ENCODE measurements at regions not wholly inside any gene's neighbourhood (a gene's known extent, or its start where the extent isn't known, plus 50 kb on each side); places are given as distances from the start of the nearest gene placed in this dataset.
"Not testable (repeated sequence)": the region's sequence is repeated elsewhere in the genome, so short reads cannot be mapped to it uniquely, and the experiment has no call there.

- not testable (repeated sequence) for H3K9me3 ChIP-seq (ENCODE audit: control insufficient read depth in 2 of 2, insufficient read depth in 1 of 2, low read depth in 1 of 2, low read length in 1 of 2); H3K27ac ChIP-seq (ENCODE audit: low read depth in 2 of 2, low read length in 1 of 2); H3K36me3 ChIP-seq (ENCODE audit: control insufficient read depth in 2 of 2, insufficient read depth in 2 of 2, low read length in 1 of 2); H3K4me1 ChIP-seq (ENCODE audit: control insufficient read depth in 2 of 2, insufficient read depth in 2 of 2, low read length in 1 of 2); H3K4me3 ChIP-seq (ENCODE audit: low read depth in 1 of 2, low read length in 2 of 2); H3K27me3 ChIP-seq (ENCODE audit: control insufficient read depth in 1 of 2, insufficient read depth in 2 of 2, low read length in 2 of 2)
These were observed 585.8 kb upstream of the ARID1B start for GRCh38 chr6:156191390-156191789.

DNA sequence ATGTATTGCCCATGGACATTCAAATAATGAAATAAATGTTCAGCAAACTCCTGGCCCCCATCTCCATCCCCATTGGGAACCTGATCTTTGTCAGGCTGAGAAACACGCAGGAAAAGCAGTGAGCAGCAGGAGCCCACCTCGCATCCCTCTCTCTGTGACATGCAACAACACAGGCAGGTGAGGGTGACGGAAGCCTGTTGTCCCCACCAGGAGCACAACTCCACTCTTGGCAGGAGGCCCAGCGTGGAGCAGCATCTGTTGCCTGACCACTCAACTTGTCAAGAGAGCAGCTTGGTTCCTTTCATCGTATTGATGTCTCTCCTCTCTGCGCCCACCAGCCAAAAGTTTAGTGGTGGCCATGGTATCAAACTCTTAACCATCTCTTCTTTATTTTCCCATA is 586.9 kb upstream of the ARID1B start:
- no peak overlapping the region for H3K27ac ChIP-seq (ENCODE audit: low read depth in 2 of 2, low read length in 1 of 2)
- WGBS, 2 donors = 82 to 90% methylated on average over 6 of the region's 6 CpGs
- H3K4me1 ChIP-seq (ENCODE audit: control insufficient read depth in 2 of 2, insufficient read depth in 2 of 2, low read length in 1 of 2) = no peaks in the 10 kb centered on the region
- H3K4me3 ChIP-seq (ENCODE audit: low read depth in 1 of 2, low read length in 2 of 2) = no peak overlapping the region
- H3K9me3 ChIP-seq (ENCODE audit: control insufficient read depth in 2 of 2, insufficient read depth in 1 of 2, low read depth in 1 of 2, low read length in 1 of 2) = no peaks in the 10 kb centered on the region
- no peaks in the 10 kb centered on the region for H3K27me3 ChIP-seq (ENCODE audit: control insufficient read depth in 1 of 2, insufficient read depth in 2 of 2, low read length in 2 of 2)
- H3K36me3 ChIP-seq (ENCODE audit: control insufficient read depth in 2 of 2, insufficient read depth in 2 of 2, low read length in 1 of 2) = no peaks in the 10 kb centered on the region

DNA sequence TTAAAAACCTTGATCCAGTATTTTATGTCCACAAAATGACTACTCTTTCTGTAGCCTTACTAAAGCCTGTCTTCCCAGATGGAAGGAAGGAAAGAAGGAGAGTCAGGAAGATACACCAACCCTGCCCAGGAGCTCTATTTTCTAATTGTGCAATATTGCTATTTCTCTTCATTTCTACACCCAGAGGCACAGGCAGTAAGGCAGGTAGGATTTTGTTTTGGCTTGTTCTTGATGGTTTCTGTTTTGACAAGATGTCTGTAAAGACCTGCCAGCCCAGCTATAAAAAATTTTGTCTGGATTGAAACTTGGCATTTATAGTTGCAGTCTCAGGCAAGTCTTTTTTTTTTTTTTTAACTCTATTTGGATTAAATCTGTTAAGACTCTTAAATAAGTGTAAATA is 587.5 kb upstream of the ARID1B start:
- Histone ChIP-seq H3K27ac (ENCODE audit: low read depth in 2 of 2, low read length in 1 of 2) (no peak overlapping the region), H3K36me3 (ENCODE audit: control insufficient read depth in 2 of 2, insufficient read depth in 2 of 2, low read length in 1 of 2) (no peaks in the 10 kb centered on the region), H3K4me1 (ENCODE audit: control insufficient read depth in 2 of 2, insufficient read depth in 2 of 2, low read length in 1 of 2) (no peaks in the 10 kb centered on the region), H3K27me3 (ENCODE audit: control insufficient read depth in 1 of 2, insufficient read depth in 2 of 2, low read length in 2 of 2) (no peaks in the 10 kb centered on the region), H3K4me3 (ENCODE audit: low read depth in 1 of 2, low read length in 2 of 2) (no peak overlapping the region), H3K9me3 (ENCODE audit: control insufficient read depth in 2 of 2, insufficient read depth in 1 of 2, low read depth in 1 of 2, low read length in 1 of 2) (no peaks in the 10 kb centered on the region)

- 61 to 71% methylated on average over 2 of the region's 2 CpGs for WGBS, 2 donors
- H3K36me3 ChIP-seq (ENCODE audit: control insufficient read depth in 2 of 2, insufficient read depth in 2 of 2, low read length in 1 of 2) = no peaks in the 10 kb centered on the region
- H3K27me3 ChIP-seq (ENCODE audit: control insufficient read depth in 1 of 2, insufficient read depth in 2 of 2, low read length in 2 of 2) = no peaks in the 10 kb centered on the region
These were observed 588.0 kb upstream of the ARID1B start for GRCh38 chr6:156189195-156189594.

GRCh38 chr6:156185113-156185512 is 592.1 kb upstream of the ARID1B start:
- H3K4me1 ChIP-seq (ENCODE audit: control insufficient read depth in 2 of 2, insufficient read depth in 2 of 2, low read length in 1 of 2) = no peaks in the 10 kb centered on the region
- no peak overlapping the region for H3K27ac ChIP-seq (ENCODE audit: low read depth in 2 of 2, low read length in 1 of 2)
- WGBS, 2 donors = 52 to 62% methylated on average over 3 of the region's 3 CpGs
- no peaks in the 10 kb centered on the region for H3K27me3 ChIP-seq (ENCODE audit: control insufficient read depth in 1 of 2, insufficient read depth in 2 of 2, low read length in 2 of 2)
- H3K36me3 ChIP-seq (ENCODE audit: control insufficient read depth in 2 of 2, insufficient read depth in 2 of 2, low read length in 1 of 2) = no peaks in the 10 kb centered on the region
- H3K9me3 ChIP-seq (ENCODE audit: control insufficient read depth in 2 of 2, insufficient read depth in 1 of 2, low read depth in 1 of 2, low read length in 1 of 2) = no peaks in the 10 kb centered on the region
- no peak overlapping the region for H3K4me3 ChIP-seq (ENCODE audit: low read depth in 1 of 2, low read length in 2 of 2)

More at GRCh38 chr6:156189195-156189594, 588.0 kb upstream of the ARID1B start:
- Histone ChIP-seq H3K4me1 (ENCODE audit: control insufficient read depth in 2 of 2, insufficient read depth in 2 of 2, low read length in 1 of 2) (no peaks in the 10 kb centered on the region), H3K27ac (ENCODE audit: low read depth in 2 of 2, low read length in 1 of 2) (no peak overlapping the region), H3K9me3 (ENCODE audit: control insufficient read depth in 2 of 2, insufficient read depth in 1 of 2, low read depth in 1 of 2, low read length in 1 of 2) (no peaks in the 10 kb centered on the region), H3K4me3 (ENCODE audit: low read depth in 1 of 2, low read length in 2 of 2) (no peak overlapping the region)

DNA sequence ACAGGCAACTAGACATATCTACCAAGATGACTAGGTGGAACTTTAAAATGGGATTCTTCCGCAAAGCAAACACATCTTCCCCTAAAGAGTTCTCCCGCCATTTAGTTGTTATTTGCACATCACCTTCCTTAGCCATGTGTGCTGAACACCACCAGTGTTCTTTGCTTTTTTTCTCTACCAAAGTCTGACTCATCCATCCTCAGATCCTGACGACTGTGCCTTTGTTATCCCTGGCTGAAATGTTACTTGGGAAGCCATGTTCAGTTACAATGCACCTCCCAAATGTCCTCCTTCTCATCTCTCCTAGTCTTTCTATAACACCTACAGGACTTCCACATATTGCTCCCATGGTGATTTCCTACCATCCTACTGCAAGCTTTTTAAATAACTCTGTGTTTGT is 593.5 kb upstream of the ARID1B start:
- H3K27ac ChIP-seq (ENCODE audit: low read depth in 2 of 2, low read length in 1 of 2) = no peak overlapping the region
- H3K4me1 ChIP-seq (ENCODE audit: control insufficient read depth in 2 of 2, insufficient read depth in 2 of 2, low read length in 1 of 2) = no peaks in the 10 kb centered on the region
- H3K27me3 ChIP-seq (ENCODE audit: control insufficient read depth in 1 of 2, insufficient read depth in 2 of 2, low read length in 2 of 2) = no peaks in the 10 kb centered on the region
- no peaks in the 10 kb centered on the region for H3K9me3 ChIP-seq (ENCODE audit: control insufficient read depth in 2 of 2, insufficient read depth in 1 of 2, low read depth in 1 of 2, low read length in 1 of 2)
- WGBS, 2 donors = 63 to 67% methylated on average over 3 of the region's 3 CpGs
- no peaks in the 10 kb centered on the region for H3K36me3 ChIP-seq (ENCODE audit: control insufficient read depth in 2 of 2, insufficient read depth in 2 of 2, low read length in 1 of 2)
- no peak overlapping the region for H3K4me3 ChIP-seq (ENCODE audit: low read depth in 1 of 2, low read length in 2 of 2)

GRCh38 chr6:156182356-156182755 is 594.8 kb upstream of the ARID1B start:
- no peaks in the 10 kb centered on the region for H3K27me3 ChIP-seq (ENCODE audit: control insufficient read depth in 1 of 2, insufficient read depth in 2 of 2, low read length in 2 of 2)
- no peak overlapping the region for H3K4me3 ChIP-seq (ENCODE audit: low read depth in 1 of 2, low read length in 2 of 2)
- no peaks in the 10 kb centered on the region for H3K36me3 ChIP-seq (ENCODE audit: control insufficient read depth in 2 of 2, insufficient read depth in 2 of 2, low read length in 1 of 2)
- H3K9me3 ChIP-seq (ENCODE audit: control insufficient read depth in 2 of 2, insufficient read depth in 1 of 2, low read depth in 1 of 2, low read length in 1 of 2) = no peaks in the 10 kb centered on the region
- no peaks in the 10 kb centered on the region for H3K4me1 ChIP-seq (ENCODE audit: control insufficient read depth in 2 of 2, insufficient read depth in 2 of 2, low read length in 1 of 2)
- no peak overlapping the region for H3K27ac ChIP-seq (ENCODE audit: low read depth in 2 of 2, low read length in 1 of 2)
- 56 to 60% methylated on average over 2 of the region's 2 CpGs for whole genome bisulfite sequencing, 2 donors

DNA sequence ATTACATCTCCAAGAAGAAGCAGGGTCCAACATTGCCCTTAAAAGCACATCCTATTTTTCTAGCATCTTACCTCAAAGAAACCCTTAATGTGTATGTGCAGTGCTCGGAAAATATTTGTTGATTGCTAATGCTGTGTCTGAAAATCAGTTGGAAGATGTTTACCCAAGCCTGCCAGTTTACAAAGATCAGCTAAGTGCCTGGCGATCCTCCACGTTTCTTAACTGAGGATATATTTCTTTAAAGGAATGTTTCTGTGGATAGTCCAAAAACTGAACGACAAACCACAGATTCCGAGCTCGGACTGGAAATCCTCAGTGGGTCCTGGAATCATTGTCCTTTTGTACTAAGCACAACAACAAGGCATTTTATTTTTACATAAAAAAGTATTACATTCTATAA is 595.7 kb upstream of the ARID1B start:
- Histone ChIP-seq H3K4me1 (ENCODE audit: control insufficient read depth in 2 of 2, insufficient read depth in 2 of 2, low read length in 1 of 2) (no peaks in the 10 kb centered on the region), H3K9me3 (ENCODE audit: control insufficient read depth in 2 of 2, insufficient read depth in 1 of 2, low read depth in 1 of 2, low read length in 1 of 2) (no peaks in the 10 kb centered on the region), H3K36me3 (ENCODE audit: control insufficient read depth in 2 of 2, insufficient read depth in 2 of 2, low read length in 1 of 2) (no peaks in the 10 kb centered on the region), H3K27me3 (ENCODE audit: control insufficient read depth in 1 of 2, insufficient read depth in 2 of 2, low read length in 2 of 2) (no peaks in the 10 kb centered on the region), H3K4me3 (ENCODE audit: low read depth in 1 of 2, low read length in 2 of 2) (no peak overlapping the region), H3K27ac (ENCODE audit: low read depth in 2 of 2, low read length in 1 of 2) (no peak overlapping the region)
- whole genome bisulfite sequencing, 2 donors = 65 to 83% methylated on average over 6 of the region's 6 CpGs

DNA sequence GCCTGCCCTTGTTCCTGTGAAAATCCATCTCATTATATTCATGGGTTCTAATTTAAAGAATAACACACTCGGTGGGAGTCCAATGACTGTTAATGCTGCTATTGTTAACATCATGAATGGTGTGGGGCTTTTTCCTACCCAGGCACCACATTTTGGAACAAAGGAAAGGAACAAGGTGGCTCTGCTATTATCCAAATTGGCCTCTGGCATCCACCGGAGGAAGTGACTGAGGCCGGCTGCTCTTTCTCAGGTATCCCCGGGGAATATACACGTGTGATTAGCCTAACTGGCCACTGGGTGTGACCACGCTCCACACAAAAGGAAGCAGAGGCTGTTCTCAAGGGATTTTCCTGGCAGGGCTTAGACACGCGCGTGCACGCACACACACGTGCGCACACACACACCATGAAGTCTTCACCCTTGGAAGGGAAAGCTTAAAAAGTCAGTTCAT is 601.2 kb upstream of the ARID1B start:
- 26 to 33% methylated on average over 12 of the region's 12 CpGs for WGBS, 2 donors
- Histone ChIP-seq H3K36me3 (ENCODE audit: control insufficient read depth in 2 of 2, insufficient read depth in 2 of 2, low read length in 1 of 2) (no peaks in the 10 kb centered on the region), H3K4me3 (ENCODE audit: low read depth in 1 of 2, low read length in 2 of 2) (no peak overlapping the region), H3K9me3 (ENCODE audit: control insufficient read depth in 2 of 2, insufficient read depth in 1 of 2, low read depth in 1 of 2, low read length in 1 of 2) (no peaks in the 10 kb centered on the region), H3K27me3 (ENCODE audit: control insufficient read depth in 1 of 2, insufficient read depth in 2 of 2, low read length in 2 of 2) (peaks cover 0 to 2% of the 10 kb centered on the region in 2 donors), H3K4me1 (ENCODE audit: control insufficient read depth in 2 of 2, insufficient read depth in 2 of 2, low read length in 1 of 2) (no peaks in the 10 kb centered on the region), H3K27ac (ENCODE audit: low read depth in 2 of 2, low read length in 1 of 2) (no peak overlapping the region)

DNA sequence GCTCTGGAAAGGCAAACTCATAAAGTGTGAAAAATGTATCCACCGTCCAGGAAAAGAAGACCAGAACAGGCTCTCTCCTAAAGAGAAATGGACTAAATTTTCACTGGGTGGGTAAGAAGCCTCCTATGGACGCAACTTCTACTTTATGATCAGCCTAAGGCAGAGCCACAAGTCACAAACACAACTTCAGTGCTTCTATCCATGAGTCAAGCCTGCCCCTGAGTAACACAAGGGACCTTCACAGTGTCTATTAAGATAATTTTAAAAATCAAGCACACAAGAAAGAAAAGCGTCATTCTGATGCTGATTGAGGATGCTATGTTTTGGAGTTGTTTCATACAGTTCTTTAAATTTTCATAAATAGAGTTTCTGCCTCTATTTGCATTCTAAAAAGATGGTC is 601.7 kb upstream of the ARID1B start:
- Histone ChIP-seq H3K27me3 (ENCODE audit: control insufficient read depth in 1 of 2, insufficient read depth in 2 of 2, low read length in 2 of 2) (peaks cover 0 to 2% of the 10 kb centered on the region in 2 donors), H3K4me3 (ENCODE audit: low read depth in 1 of 2, low read length in 2 of 2) (no peak overlapping the region), H3K36me3 (ENCODE audit: control insufficient read depth in 2 of 2, insufficient read depth in 2 of 2, low read length in 1 of 2) (no peaks in the 10 kb centered on the region), H3K27ac (ENCODE audit: low read depth in 2 of 2, low read length in 1 of 2) (no peak overlapping the region), H3K9me3 (ENCODE audit: control insufficient read depth in 2 of 2, insufficient read depth in 1 of 2, low read depth in 1 of 2, low read length in 1 of 2) (no peaks in the 10 kb centered on the region), H3K4me1 (ENCODE audit: control insufficient read depth in 2 of 2, insufficient read depth in 2 of 2, low read length in 1 of 2) (no peaks in the 10 kb centered on the region)
- WGBS, 2 donors = 57 to 69% methylated on average over 3 of the region's 3 CpGs
